HG03457 (cell line): ENCODE measurements at regions not wholly inside any gene's neighbourhood (a gene's known extent, or its start where the extent isn't known, plus 50 kb on each side); places are given as distances from the start of the nearest gene placed in this dataset.

Experiments used
- ATAC-seq: cut with Tn5 transposase; IDR thresholded peaks from one replicate; pipeline ENCODE4 v1.9.1; 2021; ENCODE audit warnings: moderate number of reproducible peaks; ENCODE audit not compliant: unreplicated experiment

- no peak for ATAC-seq
Observed at GRCh38 chr2:220506466-220506865, 879.0 kb downstream of the SLC4A3 start.

- no peak for ATAC-seq
Observed at GRCh38 chr2:220509096-220509757, 881.8 kb downstream of the SLC4A3 start.

- ATAC-seq: no peak
Observed at GRCh38 chr2:220509966-220510365, 882.5 kb downstream of the SLC4A3 start.

- no peak for ATAC-seq
Observed at GRCh38 chr2:220510668-220511067, 883.2 kb downstream of the SLC4A3 start.

- ATAC-seq: no peak
Observed at GRCh38 chr2:220512419-220512818, 885.0 kb downstream of the SLC4A3 start.

- no peak for ATAC-seq
Observed at GRCh38 chr2:220513573-220514288, 886.3 kb downstream of the SLC4A3 start.

- ATAC-seq: no peak
Observed at GRCh38 chr2:220521551-220521950, 894.1 kb downstream of the SLC4A3 start.

- ATAC-seq: no peak
Observed at GRCh38 chr2:220528180-220528675, 900.8 kb downstream of the SLC4A3 start.

GRCh38 chr2:220531216-220531615, 903.8 kb downstream of the SLC4A3 start:
- no peak for ATAC-seq

GRCh38 chr2:220533485-220533884, 906.1 kb downstream of the SLC4A3 start:
- peak; percentile 71 for ATAC-seq

GRCh38 chr2:220539481-220539880, 912.1 kb downstream of the SLC4A3 start:
- ATAC-seq: no peak

- no peak for ATAC-seq
Observed at GRCh38 chr2:220544049-220544448, 916.6 kb downstream of the SLC4A3 start.

- ATAC-seq: no peak
Observed at GRCh38 chr2:220550995-220551700, 923.7 kb downstream of the SLC4A3 start.

GRCh38 chr2:220552790-220553535, 925.5 kb downstream of the SLC4A3 start:
- ATAC-seq: no peak

- ATAC-seq: no peak
Observed at GRCh38 chr2:220555961-220556630, 928.7 kb downstream of the SLC4A3 start.

- no peak for ATAC-seq
Observed at GRCh38 chr2:220556658-220557057, 929.2 kb downstream of the SLC4A3 start.

GRCh38 chr2:220560192-220560591, 932.8 kb downstream of the SLC4A3 start:
- ATAC-seq: no peak

GRCh38 chr2:220562375-220563140, 935.1 kb downstream of the SLC4A3 start:
- no peak for ATAC-seq

GRCh38 chr2:220568296-220568695, 940.9 kb downstream of the SLC4A3 start:
- ATAC-seq: no peak
